ENCODE measurements at regions not wholly inside any gene's neighbourhood (a gene's known extent, or its start where the extent isn't known, plus 50 kb on each side); places are given as distances from the start of the nearest gene placed in this dataset.

DNA sequence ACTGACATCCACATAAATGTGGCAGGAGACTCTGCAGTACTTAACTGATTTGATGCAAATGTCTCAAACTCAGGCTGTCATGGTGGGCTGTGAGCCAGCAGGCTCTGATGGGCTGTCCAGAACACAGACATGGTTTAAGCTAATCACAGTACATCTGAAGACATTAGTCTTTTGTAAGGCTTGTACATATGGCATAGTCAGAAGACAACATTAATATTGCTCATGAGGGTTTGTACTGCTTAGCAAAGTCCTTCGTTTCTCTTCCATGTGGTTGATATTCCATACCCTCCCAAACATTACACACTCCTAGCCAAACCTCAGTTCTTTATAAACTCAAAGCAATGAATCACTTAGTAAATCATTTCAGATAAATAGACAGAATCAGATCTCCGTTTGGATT is 330.6 kb downstream of the RND3 start:
- TF ChIP-seq, protein P1, sequence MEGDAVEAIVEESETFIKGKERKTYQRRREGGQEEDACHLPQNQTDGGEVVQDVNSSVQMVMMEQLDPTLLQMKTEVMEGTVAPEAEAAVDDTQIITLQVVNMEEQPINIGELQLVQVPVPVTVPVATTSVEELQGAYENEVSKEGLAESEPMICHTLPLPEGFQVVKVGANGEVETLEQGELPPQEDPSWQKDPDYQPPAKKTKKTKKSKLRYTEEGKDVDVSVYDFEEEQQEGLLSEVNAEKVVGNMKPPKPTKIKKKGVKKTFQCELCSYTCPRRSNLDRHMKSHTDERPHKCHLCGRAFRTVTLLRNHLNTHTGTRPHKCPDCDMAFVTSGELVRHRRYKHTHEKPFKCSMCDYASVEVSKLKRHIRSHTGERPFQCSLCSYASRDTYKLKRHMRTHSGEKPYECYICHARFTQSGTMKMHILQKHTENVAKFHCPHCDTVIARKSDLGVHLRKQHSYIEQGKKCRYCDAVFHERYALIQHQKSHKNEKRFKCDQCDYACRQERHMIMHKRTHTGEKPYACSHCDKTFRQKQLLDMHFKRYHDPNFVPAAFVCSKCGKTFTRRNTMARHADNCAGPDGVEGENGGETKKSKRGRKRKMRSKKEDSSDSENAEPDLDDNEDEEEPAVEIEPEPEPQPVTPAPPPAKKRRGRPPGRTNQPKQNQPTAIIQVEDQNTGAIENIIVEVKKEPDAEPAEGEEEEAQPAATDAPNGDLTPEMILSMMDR (IDR thresholded peaks at IDR 0.05; ENCODE audit: low read depth, low read length, missing control alignments): no peak
- DNase-seq (ENCODE audit: low read depth): no peak
- in situ Hi-C loops (cut with HindIII; ENCODE audit: low sequenced_read_pairs): no loop called here
- no peak overlapping the region for H3K4me3 ChIP-seq (ENCODE audit: low read depth, low read length)

DNA sequence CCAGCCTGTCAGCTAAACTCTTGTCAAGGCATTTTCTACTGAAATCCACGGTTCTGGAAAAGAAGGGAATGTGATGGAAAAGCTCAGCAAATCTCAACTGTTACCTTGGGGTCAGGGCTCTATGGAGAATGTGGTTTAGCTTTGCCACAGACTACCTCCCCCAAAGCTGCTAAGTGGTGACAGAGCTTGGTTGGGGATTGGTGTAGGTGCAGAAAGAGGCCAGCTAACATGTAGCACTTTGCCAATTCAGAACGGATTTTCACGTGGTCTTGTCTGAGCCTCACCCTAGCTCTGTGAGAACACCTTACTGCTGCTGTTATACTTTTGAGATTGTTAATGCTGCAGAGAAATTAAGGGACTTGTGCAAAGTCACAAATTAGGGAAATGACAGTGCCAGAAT is 331.1 kb downstream of the RND3 start:
- no peak overlapping the region for H3K4me3 ChIP-seq (ENCODE audit: low read depth, low read length)
- no peak for DNase-seq (ENCODE audit: low read depth)
- TF ChIP-seq, protein P1 (IDR thresholded peaks at IDR 0.05; ENCODE audit: low read depth, low read length, missing control alignments): no peak
- in situ Hi-C loops (cut with HindIII; ENCODE audit: low sequenced_read_pairs): no loop called here

DNA sequence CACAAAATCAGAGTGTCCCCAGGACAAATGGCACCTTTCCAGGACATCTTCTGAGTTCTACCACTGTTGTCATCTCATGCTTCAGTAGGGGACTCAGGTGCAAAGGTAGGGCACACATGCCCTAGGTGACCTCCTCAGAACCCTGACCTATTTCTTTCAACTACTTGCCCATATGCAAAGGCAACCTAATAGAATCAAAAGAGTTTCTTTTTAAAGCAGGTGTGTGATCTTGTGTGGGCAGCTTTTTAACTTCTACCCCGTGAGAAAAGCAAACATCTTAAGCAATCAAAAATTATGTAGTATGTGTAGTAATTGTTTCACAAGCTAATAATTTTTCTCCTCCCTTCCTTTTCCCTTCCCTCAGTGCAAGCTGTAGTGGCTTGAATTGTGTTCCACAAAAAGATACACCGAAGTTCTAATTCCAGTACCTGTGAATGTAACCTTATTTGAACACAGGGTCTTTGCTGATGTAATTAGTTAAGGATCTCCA is 333.1 kb downstream of the RND3 start:
- DNase-seq (ENCODE audit: low read depth): no peak
- TF ChIP-seq, protein P1 (IDR thresholded peaks at IDR 0.05; ENCODE audit: low read depth, low read length, missing control alignments): no peak
- in situ Hi-C loops (cut with HindIII; ENCODE audit: low sequenced_read_pairs): no loop called here
- no peak overlapping the region for H3K4me3 ChIP-seq (ENCODE audit: low read depth, low read length)

DNA sequence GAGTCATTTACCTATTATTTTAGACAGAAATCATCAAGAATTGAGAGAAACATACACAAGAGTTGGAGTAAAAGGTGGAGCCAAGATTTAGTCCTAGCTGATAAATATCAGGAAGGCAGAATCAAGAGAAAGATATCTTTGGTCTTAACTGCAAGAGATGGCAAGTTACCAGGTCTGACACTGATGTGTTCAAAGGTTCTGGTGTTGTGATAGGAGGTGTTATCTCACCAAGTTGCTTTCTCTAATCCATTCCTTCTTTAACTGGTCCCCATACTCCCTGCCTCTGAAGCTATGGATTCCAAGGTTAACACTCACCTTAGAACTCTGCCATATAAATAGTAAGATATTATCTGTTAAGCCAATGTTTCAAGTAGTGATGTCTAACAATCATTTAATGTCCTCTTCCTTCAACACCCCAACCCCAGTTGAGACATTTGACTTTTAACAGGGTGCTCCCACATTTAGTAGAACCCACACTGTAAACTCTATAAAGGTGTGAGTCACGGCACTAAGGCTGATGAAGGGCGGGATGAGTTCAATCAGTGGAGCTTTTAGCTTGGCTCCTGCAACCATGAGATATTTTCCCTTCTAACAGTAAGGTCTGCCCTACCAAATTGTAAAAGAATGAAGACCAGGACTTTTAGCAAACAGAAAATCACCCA is 333.7 kb downstream of the RND3 start:
- TF ChIP-seq, protein P1 (IDR thresholded peaks at IDR 0.05; ENCODE audit: low read depth, low read length, missing control alignments): no peak
- in situ Hi-C loops (cut with HindIII; ENCODE audit: low sequenced_read_pairs): no loop called here
- H3K4me3 ChIP-seq (ENCODE audit: low read depth, low read length): no peak overlapping the region
- no peak for DNase-seq (ENCODE audit: low read depth)

DNA sequence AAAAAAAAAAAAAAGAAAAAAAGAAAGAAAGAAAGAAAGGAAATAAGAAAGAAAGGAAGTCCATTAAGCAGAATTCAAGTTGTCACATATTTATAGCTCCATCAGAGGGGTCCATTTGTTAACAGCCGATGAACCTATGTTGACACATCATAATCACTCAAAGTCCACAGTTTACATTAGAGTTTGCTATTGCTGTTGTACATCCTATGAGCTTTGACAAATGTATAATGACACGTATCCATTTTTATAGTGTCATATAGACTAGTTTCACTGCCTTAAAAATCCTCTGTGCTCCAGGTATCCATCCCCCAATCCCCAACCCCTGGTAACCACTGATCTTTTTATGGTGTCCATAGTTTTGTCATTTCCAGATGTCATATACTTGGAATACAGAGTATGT is 335.2 kb downstream of the RND3 start:
- DNase-seq (ENCODE audit: low read depth): no peak
- TF ChIP-seq, protein P1 (IDR thresholded peaks at IDR 0.05; ENCODE audit: low read depth, low read length, missing control alignments): no peak
- in situ Hi-C loops (cut with HindIII; ENCODE audit: low sequenced_read_pairs): no loop called here
- H3K4me3 ChIP-seq (ENCODE audit: low read depth, low read length): no peak overlapping the region

DNA sequence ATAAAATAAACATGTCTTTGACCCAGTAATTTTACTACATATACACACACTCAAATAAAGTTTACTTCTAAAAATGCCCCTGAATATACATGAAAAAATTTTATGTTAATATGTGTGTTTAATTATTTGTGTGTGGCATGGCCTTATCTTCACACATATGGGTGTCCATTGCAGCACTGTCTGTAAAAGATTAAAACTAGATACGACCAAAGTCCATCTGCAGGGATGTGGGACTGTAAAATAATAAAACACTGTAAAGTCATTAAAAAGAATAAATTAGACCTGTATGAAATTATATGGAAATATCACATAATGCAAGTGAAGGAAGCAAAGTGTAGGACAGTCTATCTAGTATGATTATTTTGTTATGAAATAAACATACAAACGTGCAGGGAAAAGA is 337.3 kb downstream of the RND3 start:
- TF ChIP-seq, protein P1 (IDR thresholded peaks at IDR 0.05; ENCODE audit: low read depth, low read length, missing control alignments): no peak
- DNase-seq (ENCODE audit: low read depth): no peak
- in situ Hi-C loops (cut with HindIII; ENCODE audit: low sequenced_read_pairs): no loop called here
- no peak overlapping the region for H3K4me3 ChIP-seq (ENCODE audit: low read depth, low read length)

All from astrocyte of the cerebellum (primary cell).